ENCODE measurements at regions not wholly inside any gene's neighbourhood (a gene's known extent, or its start where the extent isn't known, plus 50 kb on each side); places are given as distances from the start of the nearest gene placed in this dataset.

DNA sequence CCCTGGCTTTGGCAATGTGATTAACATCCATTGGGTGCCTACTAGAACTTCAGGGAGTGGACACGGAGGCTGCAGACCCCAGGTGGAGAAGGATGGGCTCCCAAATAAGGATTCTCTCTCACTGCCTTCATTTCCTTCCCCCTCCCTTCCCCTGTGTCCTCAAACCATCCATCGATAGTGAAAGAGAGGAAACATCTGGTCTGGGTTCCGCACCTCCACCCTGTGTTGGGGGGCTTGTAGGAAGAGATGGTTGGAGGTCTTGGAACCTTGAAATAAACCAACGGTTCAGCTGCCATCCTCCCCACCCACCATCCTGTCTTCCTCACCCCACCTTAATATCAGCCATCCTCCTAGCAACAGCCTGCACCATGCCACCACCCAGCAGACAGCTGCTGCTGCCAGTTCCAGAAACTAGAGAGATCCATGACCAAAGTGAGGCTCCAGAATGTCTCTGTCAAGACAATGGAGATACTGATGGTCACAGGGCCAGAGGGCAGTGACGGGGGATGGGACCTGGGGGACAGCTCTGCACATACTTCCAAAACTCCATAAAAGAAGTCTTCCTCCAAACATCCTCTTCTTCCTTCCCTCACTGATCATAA is 153.1 kb upstream of the CCND2 start:
- Histone ChIP-seq H3K9me3 (ENCODE audit: control insufficient read depth in 3 of 3, low read length in 3 of 3) (no peaks in the 10 kb centered on the region), H3K36me3 (ENCODE audit: control insufficient read depth in 3 of 3, insufficient read depth in 3 of 3, low read length in 3 of 3) (no peaks in the 10 kb centered on the region), H3K4me3 (ENCODE audit: low read length in 3 of 3) (no peak overlapping the region), H3K27ac (ENCODE audit: low read depth, low read length) (no peak overlapping the region), H3K9ac (ENCODE audit: low read depth in 1 of 3, low read length in 3 of 3) (no peak overlapping the region), H3K27me3 (ENCODE audit: control insufficient read depth in 3 of 3, insufficient read depth in 3 of 3, low read length in 3 of 3) (peaks cover 19 to 31% (median 26%) of the 10 kb centered on the region in 3 donors), H3K4me1 (ENCODE audit: control insufficient read depth in 3 of 3, insufficient read depth in 3 of 3, low read length in 3 of 3) (peaks cover 11 to 25% (median 18%) of the 10 kb centered on the region in 3 donors)

DNA sequence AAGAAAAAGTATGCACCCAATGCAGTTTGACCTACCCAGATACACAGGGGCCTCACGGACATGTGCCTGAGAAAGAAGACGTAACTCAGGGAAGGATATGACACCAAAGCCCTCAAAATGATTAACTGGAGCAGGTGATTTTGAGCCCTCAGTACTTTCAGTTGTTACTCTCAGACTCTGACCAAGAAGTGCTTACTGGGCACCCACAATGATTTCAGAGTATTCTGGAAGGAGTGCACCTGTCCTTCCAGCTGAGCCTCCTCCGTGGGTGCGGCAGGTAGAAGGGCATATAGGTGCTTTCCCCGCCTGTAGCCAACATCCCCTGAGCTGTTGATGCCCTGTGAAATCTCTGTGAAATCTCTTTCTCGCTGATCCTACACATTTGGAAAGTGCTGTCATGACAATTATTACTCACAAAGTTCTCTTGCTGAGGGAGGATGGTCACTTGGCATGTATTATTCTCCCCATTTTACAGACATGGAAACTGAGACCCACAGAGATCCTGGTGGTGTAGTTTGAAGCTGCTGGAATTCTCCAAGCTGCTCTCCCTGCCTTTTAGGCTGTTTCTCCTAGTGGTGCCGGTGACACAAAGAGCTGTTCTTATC is 154.3 kb upstream of the CCND2 start:
- Histone ChIP-seq H3K4me1 (ENCODE audit: control insufficient read depth in 3 of 3, insufficient read depth in 3 of 3, low read length in 3 of 3) (peaks cover 11 to 25% (median 18%) of the 10 kb centered on the region in 3 donors), H3K27me3 (ENCODE audit: control insufficient read depth in 3 of 3, insufficient read depth in 3 of 3, low read length in 3 of 3) (peaks cover 19 to 36% (median 27%) of the 10 kb centered on the region in 3 donors), H3K4me3 (ENCODE audit: low read length in 3 of 3) (no peak overlapping the region), H3K9ac (ENCODE audit: low read depth in 1 of 3, low read length in 3 of 3) (no peak overlapping the region), H3K27ac (ENCODE audit: low read depth, low read length) (no peak overlapping the region), H3K9me3 (ENCODE audit: control insufficient read depth in 3 of 3, low read length in 3 of 3) (no peaks in the 10 kb centered on the region), H3K36me3 (ENCODE audit: control insufficient read depth in 3 of 3, insufficient read depth in 3 of 3, low read length in 3 of 3) (no peaks in the 10 kb centered on the region)

DNA sequence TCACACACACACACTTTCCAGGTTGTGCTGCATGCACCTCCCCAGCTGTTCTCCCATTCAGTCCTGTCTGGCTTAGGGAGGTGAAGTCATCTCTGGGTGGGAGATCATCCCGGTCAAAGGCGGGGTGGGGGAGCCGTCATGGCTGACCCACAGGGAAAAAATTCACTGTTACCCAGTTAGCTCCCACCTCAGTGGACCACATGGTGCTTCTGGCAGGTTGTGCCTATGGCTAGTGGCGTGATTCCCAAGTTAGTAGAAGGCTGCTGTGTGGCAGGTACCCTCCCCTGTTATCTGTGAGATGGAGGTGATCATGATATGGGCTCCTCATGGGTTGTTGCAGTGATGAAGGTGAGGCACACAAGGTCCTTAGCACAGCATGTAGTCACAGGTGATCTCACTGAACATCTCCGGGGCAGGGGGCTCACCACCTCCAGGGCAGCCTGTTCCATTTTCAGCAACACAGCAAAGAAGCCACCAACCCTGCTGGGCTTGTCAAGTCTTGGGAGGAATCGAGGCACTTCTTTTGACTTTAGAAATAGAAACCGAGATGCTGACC is 154.9 kb upstream of the CCND2 start:
- no peak overlapping the region for H3K9ac ChIP-seq (ENCODE audit: low read depth in 1 of 3, low read length in 3 of 3)
- H3K27me3 ChIP-seq (ENCODE audit: control insufficient read depth in 3 of 3, insufficient read depth in 3 of 3, low read length in 3 of 3) = peaks cover 20 to 37% (median 29%) of the 10 kb centered on the region in 3 donors
- H3K4me3 ChIP-seq (ENCODE audit: low read length in 3 of 3) = no peak overlapping the region
- H3K36me3 ChIP-seq (ENCODE audit: control insufficient read depth in 3 of 3, insufficient read depth in 3 of 3, low read length in 3 of 3) = no peaks in the 10 kb centered on the region
- no peaks in the 10 kb centered on the region for H3K9me3 ChIP-seq (ENCODE audit: control insufficient read depth in 3 of 3, low read length in 3 of 3)
- no peak overlapping the region for H3K27ac ChIP-seq (ENCODE audit: low read depth, low read length)
- peaks cover 11 to 25% (median 18%) of the 10 kb centered on the region in 3 donors for H3K4me1 ChIP-seq (ENCODE audit: control insufficient read depth in 3 of 3, insufficient read depth in 3 of 3, low read length in 3 of 3)

DNA sequence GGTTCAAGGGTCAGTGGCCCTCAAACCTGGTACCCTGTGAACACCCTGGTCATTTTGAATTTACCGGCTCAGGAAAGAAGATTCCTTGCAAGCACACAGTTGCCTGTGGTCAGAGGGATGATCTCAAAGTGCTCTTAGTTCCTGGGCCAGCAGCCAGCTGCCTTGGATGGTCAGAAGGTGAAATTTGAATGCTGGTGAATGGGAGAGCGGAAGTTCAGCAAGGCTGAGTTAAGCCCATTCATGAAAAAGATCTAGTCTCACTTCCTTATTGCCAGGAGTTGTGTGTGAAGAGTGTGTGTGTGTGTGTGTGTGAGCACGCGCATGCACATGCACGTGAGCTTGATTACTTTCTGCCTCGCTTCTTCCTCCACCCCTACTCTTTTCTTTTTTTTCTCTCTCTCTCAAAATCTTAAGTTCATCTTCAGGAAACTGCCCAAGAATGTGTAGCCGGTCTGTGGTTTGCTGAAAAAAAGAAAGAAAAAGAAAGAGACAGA is 155.5 kb upstream of the CCND2 start:
- peaks cover 11 to 25% (median 18%) of the 10 kb centered on the region in 3 donors for H3K4me1 ChIP-seq (ENCODE audit: control insufficient read depth in 3 of 3, insufficient read depth in 3 of 3, low read length in 3 of 3)
- H3K27me3 ChIP-seq (ENCODE audit: control insufficient read depth in 3 of 3, insufficient read depth in 3 of 3, low read length in 3 of 3) = peaks cover 26 to 43% (median 35%) of the 10 kb centered on the region in 3 donors

DNA sequence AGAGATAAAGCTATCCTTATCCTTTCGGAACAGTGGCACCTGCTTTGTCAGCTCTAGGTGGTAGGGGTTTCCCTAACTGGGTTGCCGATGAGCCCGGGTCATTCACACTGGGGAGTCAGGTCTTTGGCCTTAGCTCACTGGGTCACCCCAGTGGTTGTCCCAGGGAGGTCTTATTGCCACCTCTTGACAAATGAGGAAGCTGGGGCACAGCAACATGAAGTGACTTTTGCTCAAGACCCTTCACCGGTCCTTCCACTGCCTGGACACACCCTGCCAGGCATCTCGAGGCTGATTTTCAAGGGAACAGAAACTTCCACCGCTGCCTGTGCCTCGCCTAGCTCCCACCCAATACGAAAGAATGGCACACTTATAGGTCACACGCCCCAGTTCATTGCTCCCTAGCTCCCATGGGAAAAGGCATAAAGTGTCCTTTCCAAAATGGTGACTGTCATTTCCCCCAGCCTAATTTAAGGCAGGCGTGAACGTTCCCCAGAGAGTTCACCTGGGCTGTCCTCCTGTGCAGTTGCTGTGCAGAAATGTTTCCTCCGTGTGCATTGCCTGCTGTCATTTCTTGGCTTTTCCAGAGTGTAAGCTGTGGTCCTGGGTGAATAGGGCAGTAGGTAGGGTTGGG is 156.1 kb upstream of the CCND2 start:
- H3K4me1 ChIP-seq (ENCODE audit: control insufficient read depth in 3 of 3, insufficient read depth in 3 of 3, low read length in 3 of 3) = peaks cover 11 to 25% (median 18%) of the 10 kb centered on the region in 3 donors
- H3K27me3 ChIP-seq (ENCODE audit: control insufficient read depth in 3 of 3, insufficient read depth in 3 of 3, low read length in 3 of 3) = peaks cover 30 to 44% (median 37%) of the 10 kb centered on the region in 3 donors
- no peaks in the 10 kb centered on the region for H3K9me3 ChIP-seq (ENCODE audit: control insufficient read depth in 3 of 3, low read length in 3 of 3)
- no peak overlapping the region for H3K4me3 ChIP-seq (ENCODE audit: low read length in 3 of 3)
- H3K9ac ChIP-seq (ENCODE audit: low read depth in 1 of 3, low read length in 3 of 3) = no peak overlapping the region
- H3K36me3 ChIP-seq (ENCODE audit: control insufficient read depth in 3 of 3, insufficient read depth in 3 of 3, low read length in 3 of 3) = no peaks in the 10 kb centered on the region
- H3K27ac ChIP-seq (ENCODE audit: low read depth, low read length) = no peak overlapping the region

More for the DNA sequence above, 155.5 kb upstream of the CCND2 start:
- Histone ChIP-seq H3K9me3 (ENCODE audit: control insufficient read depth in 3 of 3, low read length in 3 of 3) (no peaks in the 10 kb centered on the region), H3K4me3 (ENCODE audit: low read length in 3 of 3) (no peak overlapping the region), H3K36me3 (ENCODE audit: control insufficient read depth in 3 of 3, insufficient read depth in 3 of 3, low read length in 3 of 3) (no peaks in the 10 kb centered on the region), H3K27ac (ENCODE audit: low read depth, low read length) (no peak overlapping the region), H3K9ac (ENCODE audit: low read depth in 1 of 3, low read length in 3 of 3) (no peak overlapping the region)

DNA sequence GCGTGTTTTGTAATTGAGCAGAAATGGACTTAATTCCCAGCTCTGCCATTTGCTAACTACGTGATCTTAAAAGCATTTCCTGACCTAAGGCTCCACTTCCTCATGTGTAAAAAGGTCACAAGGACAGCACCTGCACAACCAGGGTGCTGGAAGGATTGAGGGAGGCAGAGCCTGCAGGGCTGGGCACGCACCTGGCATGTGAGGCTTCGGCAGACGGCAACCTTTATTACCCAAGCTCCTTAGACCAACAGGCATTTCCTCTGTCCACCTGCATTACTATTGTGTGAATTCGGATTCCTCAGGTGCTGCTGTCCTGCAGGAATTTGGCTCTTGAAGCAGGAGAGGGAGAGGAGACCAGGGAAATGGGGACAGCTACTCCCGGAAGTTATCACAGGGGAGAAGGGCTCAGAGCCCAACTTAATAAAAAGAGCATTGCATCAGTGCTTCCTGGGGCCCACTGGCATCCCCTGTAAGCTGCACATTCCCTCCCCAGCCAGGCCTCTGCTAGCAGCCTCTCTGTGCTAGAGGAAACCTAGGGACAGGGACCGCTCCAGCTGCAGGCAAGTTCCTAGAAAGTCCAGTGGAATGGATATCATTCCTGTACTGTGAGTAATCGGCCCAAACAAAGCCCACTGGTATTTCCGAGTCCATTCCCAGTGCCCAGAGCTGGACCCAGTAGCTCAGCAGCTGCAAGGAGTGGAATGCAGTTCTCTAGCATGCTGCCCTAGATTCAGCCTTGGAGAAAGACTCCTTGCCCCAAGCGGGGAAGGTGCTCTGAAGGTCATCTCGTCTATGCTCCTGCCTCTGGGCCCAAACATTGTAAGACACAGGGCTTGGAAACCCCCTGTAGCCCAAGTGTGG is 157.1 kb upstream of the CCND2 start:
- Histone ChIP-seq H3K9ac (ENCODE audit: low read depth in 1 of 3, low read length in 3 of 3) (no peak overlapping the region), H3K27me3 (ENCODE audit: control insufficient read depth in 3 of 3, insufficient read depth in 3 of 3, low read length in 3 of 3) (peaks cover 27 to 39% (median 34%) of the 10 kb centered on the region in 3 donors), H3K4me3 (ENCODE audit: low read length in 3 of 3) (no peak overlapping the region), H3K27ac (ENCODE audit: low read depth, low read length) (no peak overlapping the region), H3K4me1 (ENCODE audit: control insufficient read depth in 3 of 3, insufficient read depth in 3 of 3, low read length in 3 of 3) (peaks cover 11 to 25% (median 18%) of the 10 kb centered on the region in 3 donors), H3K36me3 (ENCODE audit: control insufficient read depth in 3 of 3, insufficient read depth in 3 of 3, low read length in 3 of 3) (no peaks in the 10 kb centered on the region), H3K9me3 (ENCODE audit: control insufficient read depth in 3 of 3, low read length in 3 of 3) (no peaks in the 10 kb centered on the region)

DNA sequence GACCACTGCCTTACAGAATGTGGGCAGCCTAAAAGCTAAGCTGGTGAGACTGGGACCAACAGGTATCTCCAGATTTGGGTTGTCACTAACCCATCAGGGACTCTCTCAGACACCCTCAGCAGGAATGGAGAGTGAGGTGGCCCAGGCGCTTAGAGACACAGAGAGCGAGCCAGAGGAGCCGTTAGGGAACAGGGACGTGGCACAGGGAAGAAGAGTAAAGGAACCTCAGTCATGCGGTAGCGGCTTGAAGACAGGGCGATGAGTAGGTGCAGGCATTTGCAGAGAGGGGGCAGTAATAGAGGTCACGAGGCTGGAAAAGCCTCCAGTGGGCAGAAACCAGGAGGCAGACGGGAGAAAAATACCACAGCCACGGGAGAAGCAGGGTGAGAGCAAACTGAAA is 158.0 kb upstream of the CCND2 start:
- Histone ChIP-seq H3K36me3 (ENCODE audit: control insufficient read depth in 3 of 3, insufficient read depth in 3 of 3, low read length in 3 of 3) (no peaks in the 10 kb centered on the region), H3K9ac (ENCODE audit: low read depth in 1 of 3, low read length in 3 of 3) (no peak overlapping the region), H3K4me3 (ENCODE audit: low read length in 3 of 3) (no peak overlapping the region), H3K27me3 (ENCODE audit: control insufficient read depth in 3 of 3, insufficient read depth in 3 of 3, low read length in 3 of 3) (peaks cover 24 to 43% (median 26%) of the 10 kb centered on the region in 3 donors), H3K9me3 (ENCODE audit: control insufficient read depth in 3 of 3, low read length in 3 of 3) (no peaks in the 10 kb centered on the region), H3K4me1 (ENCODE audit: control insufficient read depth in 3 of 3, insufficient read depth in 3 of 3, low read length in 3 of 3) (peaks cover 11 to 25% (median 18%) of the 10 kb centered on the region in 3 donors), H3K27ac (ENCODE audit: low read depth, low read length) (no peak overlapping the region)

DNA sequence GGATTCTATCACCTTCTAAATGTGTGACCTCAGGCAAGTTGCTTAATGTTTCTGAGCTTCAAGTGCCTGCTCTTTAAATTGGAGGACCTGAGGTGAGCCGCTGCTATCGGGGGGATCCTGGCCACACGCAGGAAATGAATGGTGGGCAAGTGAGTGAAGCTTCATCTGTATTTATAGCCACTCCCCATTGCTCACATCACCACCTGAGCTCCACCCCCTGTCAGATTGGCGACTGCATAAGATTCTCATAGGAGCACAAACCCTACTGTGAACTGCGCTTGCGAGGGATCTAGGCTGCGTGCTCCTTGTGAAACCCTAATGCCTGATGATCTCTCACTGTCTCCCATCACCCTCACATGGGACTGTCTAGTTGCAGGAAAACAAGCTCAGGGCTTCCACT is 158.6 kb upstream of the CCND2 start:
- no peak overlapping the region for H3K9ac ChIP-seq (ENCODE audit: low read depth in 1 of 3, low read length in 3 of 3)
- H3K9me3 ChIP-seq (ENCODE audit: control insufficient read depth in 3 of 3, low read length in 3 of 3) = no peaks in the 10 kb centered on the region
- H3K4me3 ChIP-seq (ENCODE audit: low read length in 3 of 3) = no peak overlapping the region
- peaks cover 18 to 41% (median 26%) of the 10 kb centered on the region in 3 donors for H3K27me3 ChIP-seq (ENCODE audit: control insufficient read depth in 3 of 3, insufficient read depth in 3 of 3, low read length in 3 of 3)
- no peak overlapping the region for H3K27ac ChIP-seq (ENCODE audit: low read depth, low read length)
- peaks cover 11 to 25% (median 18%) of the 10 kb centered on the region in 3 donors for H3K4me1 ChIP-seq (ENCODE audit: control insufficient read depth in 3 of 3, insufficient read depth in 3 of 3, low read length in 3 of 3)
- H3K36me3 ChIP-seq (ENCODE audit: control insufficient read depth in 3 of 3, insufficient read depth in 3 of 3, low read length in 3 of 3) = no peaks in the 10 kb centered on the region

DNA sequence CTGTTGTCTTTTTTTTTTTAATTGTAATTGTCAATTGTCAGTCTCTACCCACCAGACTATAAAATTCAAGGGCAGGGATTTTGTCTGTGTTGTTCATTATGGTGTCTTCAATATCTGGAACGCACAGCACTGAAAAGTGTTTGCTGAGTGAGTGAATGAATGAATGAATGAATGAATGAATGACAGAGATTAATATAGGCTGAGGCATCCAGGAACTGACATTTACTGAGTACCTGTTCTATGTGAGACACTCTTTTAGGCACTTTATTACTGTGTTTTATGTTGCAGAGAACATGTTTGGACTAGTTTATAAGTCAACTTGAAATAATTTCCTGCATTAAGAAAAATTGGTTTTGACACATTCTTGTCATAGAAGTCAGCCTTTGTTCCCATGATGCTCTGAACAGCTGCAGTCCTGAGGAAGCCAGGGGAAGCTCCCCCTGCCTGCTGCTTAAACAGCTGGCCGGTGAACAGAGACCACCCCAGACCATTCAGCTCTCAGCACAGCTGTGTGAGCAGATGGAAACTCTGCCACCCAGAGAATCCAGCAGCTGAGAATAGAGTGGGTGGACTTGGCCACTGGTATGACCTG is 160.7 kb upstream of the CCND2 start:
- H3K4me3 ChIP-seq (ENCODE audit: low read length in 3 of 3) = no peak overlapping the region
- H3K36me3 ChIP-seq (ENCODE audit: control insufficient read depth in 3 of 3, insufficient read depth in 3 of 3, low read length in 3 of 3) = no peaks in the 10 kb centered on the region
- no peak overlapping the region for H3K27ac ChIP-seq (ENCODE audit: low read depth, low read length)
- peaks cover 11 to 34% (median 18%) of the 10 kb centered on the region in 3 donors for H3K27me3 ChIP-seq (ENCODE audit: control insufficient read depth in 3 of 3, insufficient read depth in 3 of 3, low read length in 3 of 3)
- no peaks in the 10 kb centered on the region for H3K9me3 ChIP-seq (ENCODE audit: control insufficient read depth in 3 of 3, low read length in 3 of 3)
- no peak overlapping the region for H3K9ac ChIP-seq (ENCODE audit: low read depth in 1 of 3, low read length in 3 of 3)
- H3K4me1 ChIP-seq (ENCODE audit: control insufficient read depth in 3 of 3, insufficient read depth in 3 of 3, low read length in 3 of 3) = peaks cover 4 to 18% (median 16%) of the 10 kb centered on the region in 3 donors

Data from skeletal muscle tissue (tissue), 3 donors.